HCT116 (cell line): ENCODE measurements at regions not wholly inside any gene's neighbourhood (a gene's known extent, or its start where the extent isn't known, plus 50 kb on each side); places are given as distances from the start of the nearest gene placed in this dataset.

Experiments used
- ATAC-seq: fragments of 200-7000 bp; cut with Tn5 transposase; 2 replicates; pipeline ENCODE4 v1.9.1; 2020; ENCODE audit warnings: mild to moderate bottlenecking, moderate library complexity
- BruUV-seq: library from RNA; stranded (reverse); fragments of 400-500 nt; replicated peaks from 2 replicates; lab custom pipeline; 2021; lab: Mats Ljungman, UMichigan
- CTCF ChIA-PET: fragments of 300-600 bp; sonication (Branson Sonifier 250); formaldehyde crosslinking; loops from one replicate; lab custom pipeline; 2021; ENCODE audit warnings: antibody characterized with exemption; lab: Charles Lee
- POLR2A ChIA-PET: fragments of 300-600, 350-600 bp; sonication (Branson Sonifier 250); formaldehyde crosslinking; loops from one replicate; lab custom pipeline; 2021; ENCODE audit warnings: antibody characterized with exemption; lab: Charles Lee
- RAD21 ChIA-PET, 2 experiments: fragments of 300-600 bp; sonication (Branson Sonifier 250); formaldehyde crosslinking; loops; one replicate each; lab custom pipeline; 2023; ENCODE audit warnings: low total read pairs in 2 of 2; ENCODE audit not compliant: uncharacterized antibody in 2 of 2, unreplicated experiment in 2 of 2, low non-redundant PET in 1 of 2; lab: Charles Lee
- DNase-seq: peaks from one replicate; pipeline ENCODE4 v3.0.0-alpha.2; 2010; ENCODE audit warnings: low read depth, low spot score
- H2AFZ ChIP-seq: fragments of 200-600 bp; shearing (Covaris generic), sonication (generic); 2 replicates; pipeline ENCODE4 v1.6.1; 2017; ENCODE audit warnings: low read depth, mixed run types, mixed read lengths, antibody characterized with exemption, low read length; ENCODE audit not compliant: poor library complexity, severe bottlenecking
- H3K27ac ChIP-seq: 2 replicates; pipeline ENCODE4 v1.5.1; 2012; ENCODE audit warnings: low read depth, low read length
- H3K27me3 ChIP-seq: fragments of 200-600 bp; sonication (generic); 2 replicates; pipeline ENCODE4 v1.6.1; 2016; ENCODE audit warnings: mixed run types, low read length, mixed read lengths; ENCODE audit not compliant: insufficient read depth
- H3K36me3 ChIP-seq, 2 experiments: fragments of 200-500 bp in 1 of 2; fragments of 200-600 bp in 1 of 2; sonication (Bioruptor generic) in 1 of 2; sonication (generic) in 1 of 2; 2 replicates each; pipeline versions ENCODE4 v1.5.1 to v1.6.1; 2014 to 2016; ENCODE audit warnings: low read length in 2 of 2, inconsistent platforms in 1 of 2, mixed read lengths in 1 of 2, mixed run types in 1 of 2; ENCODE audit not compliant: insufficient read depth in 2 of 2, control insufficient read depth in 1 of 2
- H3K4me1 ChIP-seq, 2 experiments: fragments of 200-600 bp in 1 of 2; sonication (generic) in 1 of 2; 2 replicates each; pipeline versions ENCODE4 v1.5.1 to v1.6.1; 2012 to 2017; ENCODE audit warnings: low read length in 2 of 2, inconsistent platforms in 1 of 2, mild to moderate bottlenecking in 1 of 2, mixed read lengths in 1 of 2, mixed run types in 1 of 2, moderate library complexity in 1 of 2; ENCODE audit not compliant: insufficient read depth in 2 of 2, control insufficient read depth in 1 of 2
- H3K4me2 ChIP-seq: fragments of 200-600 bp; sonication (generic); 2 replicates; pipeline ENCODE4 v1.6.1; 2017; ENCODE audit warnings: mixed run types, low read length, mixed read lengths
- H3K4me3 ChIP-seq, 2 experiments: fragments of 200-600 bp in 1 of 2; sonication (generic) in 1 of 2; replicated peaks in 1 of 2; 2 replicates each; pipeline ENCODE4 v1.5.1; 2011 to 2016; ENCODE audit warnings: low read length in 2 of 2, control low read depth in 1 of 2, low read depth in 1 of 2, mild to moderate bottlenecking in 1 of 2, mixed read lengths in 1 of 2, mixed run types in 1 of 2
- H3K79me2 ChIP-seq: fragments of 200-600 bp; sonication (generic); 2 replicates; pipeline ENCODE4 v1.6.1; 2017; ENCODE audit warnings: mild to moderate bottlenecking, mixed run types, low read length, moderate library complexity, mixed read lengths; ENCODE audit not compliant: insufficient read depth
- H3K9ac ChIP-seq: fragments of 200-600 bp; sonication (generic); 2 replicates; pipeline ENCODE4 v1.6.1; 2016; ENCODE audit warnings: low read length, mixed read lengths
- H3K9me2 ChIP-seq: fragments of 200-600 bp; sonication (generic), shearing (Covaris generic); 2 replicates; pipeline ENCODE4 v1.6.1; 2017; ENCODE audit warnings: mixed run types, mild to moderate bottlenecking, moderate library complexity; ENCODE audit not compliant: insufficient read depth
- H3K9me3 ChIP-seq, 2 experiments: fragments of 200-500 bp in 1 of 2; fragments of 200-600 bp in 1 of 2; sonication (Bioruptor generic) in 1 of 2; sonication (generic) in 1 of 2; 2 replicates each; pipeline ENCODE4 v1.6.1; 2014 to 2017; ENCODE audit warnings: low read length in 2 of 2, mixed read lengths in 2 of 2, inconsistent platforms in 1 of 2, low read depth in 1 of 2, mild to moderate bottlenecking in 1 of 2, mixed run types in 1 of 2, moderate library complexity in 1 of 2; ENCODE audit not compliant: control insufficient read depth in 1 of 2, insufficient read depth in 1 of 2
- H4K20me1 ChIP-seq: fragments of 200-600 bp; sonication (generic), shearing (Covaris generic); 2 replicates; pipeline ENCODE4 v1.6.1; 2017; ENCODE audit warnings: mixed run types, mild to moderate bottlenecking, moderate library complexity; ENCODE audit not compliant: insufficient read depth
- ATF3 ChIP-seq: IDR thresholded peaks from 2 replicates; pipeline ENCODE4 v1.6.1; 2012
- CTCF ChIP-seq, 3 experiments: fragments of 200-600 bp in 1 of 3; sonication (generic) in 1 of 3; IDR thresholded peaks in 2 of 3; conservative IDR thresholded peaks in 1 of 3; 2 replicates each; pipeline ENCODE4 v1.5.1; 2012 to 2017; ENCODE audit warnings: low read depth in 2 of 3, low read length in 2 of 3, antibody characterized with exemption in 1 of 3, borderline replicate concordance in 1 of 3, control low read depth in 1 of 3, mild to moderate bottlenecking in 1 of 3, mixed read lengths in 1 of 3, mixed run types in 1 of 3, moderate library complexity in 1 of 3; ENCODE audit not compliant: insufficient read depth in 1 of 3
- REST ChIP-seq: IDR thresholded peaks from 2 replicates; pipeline ENCODE4 v1.6.1; 2012; ENCODE audit warnings: low read depth
- YY1 ChIP-seq: IDR thresholded peaks from 2 replicates; pipeline ENCODE4 v1.6.1; 2011; ENCODE audit warnings: low read length, low read depth, moderate library complexity, mild to moderate bottlenecking; ENCODE audit not compliant: insufficient replicate concordance; ENCODE audit errors: extremely low read depth
- intact Hi-C: fragments of 100-400 bp; cut with micrococcal nuclease; formaldehyde crosslinking; loops from 2 replicates; pipeline ENCODE4 v1.10.0; 2022
- TF ChIP-seq, protein P1 (sequence below): IDR thresholded peaks from 2 replicates; pipeline ENCODE4 v1.6.1; 2011; ENCODE audit warnings: mild to moderate bottlenecking, low read length, moderate library complexity; ENCODE audit not compliant: insufficient replicate concordance; ENCODE audit errors: extremely low read depth

- RAD21 ChIA-PET = interaction anchor here in 1 of 2 experiments (1.9 kb wide), 1 partner anchor 143 kb away, joined by 10 read pairs; no protein-coding TSS in a partner anchor
- ATAC-seq = no peak
- Histone ChIP-seq H3K4me3 (no peak overlapping the region), H3K79me2 (no peaks in the 10 kb centered on the region), H3K4me2 (no peak overlapping the region), H3K27me3 (no peaks in the 10 kb centered on the region), H3K9me3 (no peaks in the 10 kb centered on the region), H3K27ac (no peak overlapping the region), H3K9me2 (no peaks in the 10 kb centered on the region), H4K20me1 (no peaks in the 10 kb centered on the region), H3K9ac (no peak overlapping the region), H3K36me3 (no peaks in the 10 kb centered on the region), H3K4me1 (peaks cover 0 to 4% of the 10 kb centered on the region in 2 experiments; a peak in 1 of 4 replicates), H2AFZ (no peak overlapping the region)
- POLR2A ChIA-PET = interaction anchor here (1.0 kb wide), 1 partner anchor 13 kb away, joined by 3 read pairs; no protein-coding TSS in a partner anchor
- no peak for DNase-seq
- BruUV-seq = no TSS peak
- TF ChIP-seq REST = no peak
- TF ChIP-seq ATF3 = no peak
- TF ChIP-seq YY1 = no peak
- no peak for TF ChIP-seq CTCF (IDR thresholded peaks at IDR 0.05 in 2 of 3, conservative IDR thresholded peaks at IDR 0.05 in 1 of 3; ENCODE audit: borderline replicate concordance in 1 of 3, insufficient read depth in 1 of 3, low read depth in 2 of 3, low read length in 2 of 3)
- TF ChIP-seq, protein P1, sequence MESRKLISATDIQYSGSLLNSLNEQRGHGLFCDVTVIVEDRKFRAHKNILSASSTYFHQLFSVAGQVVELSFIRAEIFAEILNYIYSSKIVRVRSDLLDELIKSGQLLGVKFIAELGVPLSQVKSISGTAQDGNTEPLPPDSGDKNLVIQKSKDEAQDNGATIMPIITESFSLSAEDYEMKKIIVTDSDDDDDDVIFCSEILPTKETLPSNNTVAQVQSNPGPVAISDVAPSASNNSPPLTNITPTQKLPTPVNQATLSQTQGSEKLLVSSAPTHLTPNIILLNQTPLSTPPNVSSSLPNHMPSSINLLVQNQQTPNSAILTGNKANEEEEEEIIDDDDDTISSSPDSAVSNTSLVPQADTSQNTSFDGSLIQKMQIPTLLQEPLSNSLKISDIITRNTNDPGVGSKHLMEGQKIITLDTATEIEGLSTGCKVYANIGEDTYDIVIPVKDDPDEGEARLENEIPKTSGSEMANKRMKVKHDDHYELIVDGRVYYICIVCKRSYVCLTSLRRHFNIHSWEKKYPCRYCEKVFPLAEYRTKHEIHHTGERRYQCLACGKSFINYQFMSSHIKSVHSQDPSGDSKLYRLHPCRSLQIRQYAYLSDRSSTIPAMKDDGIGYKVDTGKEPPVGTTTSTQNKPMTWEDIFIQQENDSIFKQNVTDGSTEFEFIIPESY = no peak
- CTCF ChIA-PET = interaction anchor here (3.6 kb wide), 1 partner anchor 142 kb away, joined by 60 read pairs; no protein-coding TSS in a partner anchor
- intact Hi-C loops = no loop called here
These were observed 122.4 kb upstream of the ACSL4 start for GRCh38 chrX:109855501-109855900.
